Ishikawa (cell line): ENCODE measurements at regions not wholly inside any gene's neighbourhood (a gene's known extent, or its start where the extent isn't known, plus 50 kb on each side); places are given as distances from the start of the nearest gene placed in this dataset.

ENCODE experiments used
- CEBPB ChIP-seq: IDR thresholded peaks from 2 replicates; pipeline ENCODE4 v1.6.1; 2012
- CREB1 ChIP-seq: IDR thresholded peaks from 2 replicates; pipeline ENCODE4 v1.6.1; 2012; ENCODE audit warnings: low read depth
- TCF12 ChIP-seq: IDR thresholded peaks from 2 replicates; pipeline ENCODE4 v1.6.1; 2012; ENCODE audit warnings: low read depth

DNA sequence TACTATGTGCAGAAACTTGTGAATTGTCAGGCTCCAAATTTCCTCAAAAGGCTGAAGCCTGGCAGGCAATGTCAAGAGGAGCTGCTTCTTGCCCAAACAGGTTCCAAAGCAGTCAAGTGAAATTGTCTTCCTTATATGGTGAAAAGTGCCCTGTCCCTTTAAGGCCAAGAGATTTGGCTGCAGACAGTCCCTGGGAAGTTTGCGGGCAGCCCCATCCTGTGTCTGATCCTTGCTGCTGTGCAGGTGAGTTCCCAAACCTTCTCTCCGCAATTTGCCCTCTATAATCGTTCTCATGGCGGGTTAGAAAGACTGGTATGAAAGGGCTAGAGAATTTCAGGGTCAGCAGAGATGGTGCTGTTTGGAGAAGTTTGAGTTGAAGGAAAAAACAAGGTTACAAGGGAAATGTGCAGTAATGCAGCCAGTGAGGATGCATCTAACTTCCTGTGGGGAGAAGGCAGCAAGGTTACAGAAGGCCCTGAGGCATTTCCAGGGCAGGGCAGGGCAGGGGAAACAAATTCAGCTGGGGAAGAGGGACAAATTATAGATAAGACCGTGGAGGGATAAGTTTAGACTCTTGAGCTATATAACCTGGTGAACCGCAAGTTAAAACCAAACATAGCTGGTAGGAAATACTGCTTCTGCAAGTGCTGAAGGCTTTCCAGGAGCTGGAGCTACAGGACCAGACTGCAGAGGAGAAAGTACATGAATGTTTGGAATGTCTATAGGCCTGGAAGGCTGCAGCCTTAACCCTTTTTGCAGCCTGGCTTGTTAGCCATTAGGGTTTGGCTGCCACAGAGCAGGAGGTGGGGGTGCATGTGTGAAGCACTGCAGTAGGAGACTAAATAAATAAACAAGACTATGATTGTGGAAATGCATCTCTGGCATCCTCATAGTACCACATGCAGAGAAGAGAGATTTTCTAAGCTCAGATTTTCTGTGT is 256.2 kb upstream of the IL12A start:
- TF ChIP-seq TCF12 = no peak
- TF ChIP-seq CEBPB = no peak
- TF ChIP-seq CREB1 = no peak
